ENCODE measurements at regions not wholly inside any gene's neighbourhood (a gene's known extent, or its start where the extent isn't known, plus 50 kb on each side); places are given as distances from the start of the nearest gene placed in this dataset.

- no peak overlapping the region for H3K4me3 ChIP-seq (ENCODE audit: low read depth in 1 of 2, low read length in 1 of 2)
- no peaks in the 10 kb centered on the region for H3K27me3 ChIP-seq
- no peak overlapping the region for H3K27ac ChIP-seq
- H3K36me3 ChIP-seq: no peaks in the 10 kb centered on the region
- TF ChIP-seq CTCF (IDR thresholded peaks at IDR 0.05): no peak
- no peaks in the 10 kb centered on the region for H3K9me3 ChIP-seq
- no peaks in the 10 kb centered on the region for H3K4me1 ChIP-seq (ENCODE audit: control insufficient read depth in 1 of 2, insufficient read depth in 1 of 2, low read depth in 1 of 2, low read length in 1 of 2)
These were observed 128.6 kb downstream of the TANC2 start for GRCh38 chr17:63094631-63095030.

GRCh38 chr17:63095459-63095858 is 129.4 kb downstream of the TANC2 start:
- no peaks in the 10 kb centered on the region for H3K27me3 ChIP-seq
- no peak for TF ChIP-seq CTCF (IDR thresholded peaks at IDR 0.05)
- no peaks in the 10 kb centered on the region for H3K36me3 ChIP-seq
- H3K27ac ChIP-seq: no peak overlapping the region
- no peaks in the 10 kb centered on the region for H3K9me3 ChIP-seq
- no peak overlapping the region for H3K4me3 ChIP-seq (ENCODE audit: low read depth in 1 of 2, low read length in 1 of 2)
- H3K4me1 ChIP-seq (ENCODE audit: control insufficient read depth in 1 of 2, insufficient read depth in 1 of 2, low read depth in 1 of 2, low read length in 1 of 2): no peaks in the 10 kb centered on the region

GRCh38 chr17:63095879-63096278 is 129.8 kb downstream of the TANC2 start:
- no peak for TF ChIP-seq CTCF (IDR thresholded peaks at IDR 0.05)
- no peaks in the 10 kb centered on the region for H3K9me3 ChIP-seq
- H3K27ac ChIP-seq: no peak overlapping the region
- no peaks in the 10 kb centered on the region for H3K4me1 ChIP-seq (ENCODE audit: control insufficient read depth in 1 of 2, insufficient read depth in 1 of 2, low read depth in 1 of 2, low read length in 1 of 2)
- no peaks in the 10 kb centered on the region for H3K36me3 ChIP-seq
- no peaks in the 10 kb centered on the region for H3K27me3 ChIP-seq
- no peak overlapping the region for H3K4me3 ChIP-seq (ENCODE audit: low read depth in 1 of 2, low read length in 1 of 2)

- Histone ChIP-seq H3K4me1 (ENCODE audit: control insufficient read depth in 1 of 2, insufficient read depth in 1 of 2, low read depth in 1 of 2, low read length in 1 of 2) (no peaks in the 10 kb centered on the region), H3K27ac (no peak overlapping the region), H3K27me3 (no peaks in the 10 kb centered on the region), H3K36me3 (no peaks in the 10 kb centered on the region), H3K9me3 (no peaks in the 10 kb centered on the region), H3K4me3 (ENCODE audit: low read depth in 1 of 2, low read length in 1 of 2) (no peak overlapping the region)
- no peak for TF ChIP-seq CTCF (IDR thresholded peaks at IDR 0.05)
These were observed 130.4 kb downstream of the TANC2 start for GRCh38 chr17:63096426-63096825.

GRCh38 chr17:63099425-63099824 is 133.4 kb downstream of the TANC2 start:
- Histone ChIP-seq H3K27ac (no peak overlapping the region), H3K36me3 (no peaks in the 10 kb centered on the region), H3K4me1 (ENCODE audit: control insufficient read depth in 1 of 2, insufficient read depth in 1 of 2, low read depth in 1 of 2, low read length in 1 of 2) (no peaks in the 10 kb centered on the region), H3K4me3 (ENCODE audit: low read depth in 1 of 2, low read length in 1 of 2) (no peak overlapping the region), H3K9me3 (no peaks in the 10 kb centered on the region), H3K27me3 (no peaks in the 10 kb centered on the region)
- no peak for TF ChIP-seq CTCF (IDR thresholded peaks at IDR 0.05)

- Histone ChIP-seq H3K27ac (no peak overlapping the region), H3K4me1 (ENCODE audit: control insufficient read depth in 1 of 2, insufficient read depth in 1 of 2, low read depth in 1 of 2, low read length in 1 of 2) (no peaks in the 10 kb centered on the region), H3K9me3 (no peaks in the 10 kb centered on the region), H3K27me3 (no peaks in the 10 kb centered on the region), H3K36me3 (no peaks in the 10 kb centered on the region), H3K4me3 (ENCODE audit: low read depth in 1 of 2, low read length in 1 of 2) (no peak overlapping the region)
- TF ChIP-seq CTCF (IDR thresholded peaks at IDR 0.05): no peak
These were observed 136.0 kb downstream of the TANC2 start for GRCh38 chr17:63102034-63102433.

All from neutrophil (primary cell).